ENCODE measurements at regions not wholly inside any gene's neighbourhood (a gene's known extent, or its start where the extent isn't known, plus 50 kb on each side); places are given as distances from the start of the nearest gene placed in this dataset.

- H3K36me3 Mint-ChIP-seq (ENCODE audit: low read depth): no peaks in the 10 kb centered on the region
- H3K4me3 Mint-ChIP-seq: no peak overlapping the region
- H3K27me3 Mint-ChIP-seq: no peaks in the 10 kb centered on the region
- peaks cover 1% of the 10 kb centered on the region for H3K4me1 Mint-ChIP-seq
- peaks cover 5% of the 10 kb centered on the region for H3K9me3 Mint-ChIP-seq
- no peak overlapping the region for H3K27ac Mint-ChIP-seq
- no peak for ATAC-seq (replicated peaks)
These were observed 101.9 kb upstream of the RBPJ start for GRCh38 chr4:26218677-26219605.

GRCh38 chr4:26220696-26221095 lies 100.1 kb upstream of the RBPJ start:
- Mint-ChIP-seq H3K36me3 (ENCODE audit: low read depth) (no peaks in the 10 kb centered on the region), H3K9me3 (peaks cover 5% of the 10 kb centered on the region), H3K27me3 (no peaks in the 10 kb centered on the region), H3K27ac (no peak overlapping the region), H3K4me3 (no peak overlapping the region), H3K4me1 (no peaks in the 10 kb centered on the region)
- no peak for ATAC-seq (replicated peaks)

GRCh38 chr4:26223155-26223554 lies 97.7 kb upstream of the RBPJ start:
- ATAC-seq (replicated peaks): no peak
- Mint-ChIP-seq H3K9me3 (peaks cover 5% of the 10 kb centered on the region), H3K4me3 (no peak overlapping the region), H3K27ac (no peak overlapping the region), H3K36me3 (ENCODE audit: low read depth) (no peaks in the 10 kb centered on the region), H3K4me1 (no peaks in the 10 kb centered on the region), H3K27me3 (no peaks in the 10 kb centered on the region)

GRCh38 chr4:26226629-26227376 lies 94.0 kb upstream of the RBPJ start:
- Mint-ChIP-seq H3K36me3 (ENCODE audit: low read depth) (no peaks in the 10 kb centered on the region), H3K27ac (no peak overlapping the region), H3K4me3 (no peak overlapping the region), H3K27me3 (no peaks in the 10 kb centered on the region), H3K9me3 (no peaks in the 10 kb centered on the region), H3K4me1 (no peaks in the 10 kb centered on the region)
- no peak for ATAC-seq (replicated peaks)

- Mint-ChIP-seq H3K4me1 (no peaks in the 10 kb centered on the region), H3K27ac (no peak overlapping the region), H3K9me3 (no peaks in the 10 kb centered on the region), H3K36me3 (ENCODE audit: low read depth) (no peaks in the 10 kb centered on the region), H3K4me3 (no peak overlapping the region), H3K27me3 (no peaks in the 10 kb centered on the region)
- ATAC-seq (replicated peaks): no peak
These were observed 93.1 kb upstream of the RBPJ start for GRCh38 chr4:26227601-26228229.

GRCh38 chr4:26228883-26229282 lies 91.9 kb upstream of the RBPJ start:
- H3K27ac Mint-ChIP-seq: no peak overlapping the region
- H3K4me3 Mint-ChIP-seq: no peak overlapping the region
- no peaks in the 10 kb centered on the region for H3K36me3 Mint-ChIP-seq (ENCODE audit: low read depth)
- no peaks in the 10 kb centered on the region for H3K9me3 Mint-ChIP-seq
- peaks cover 7% of the 10 kb centered on the region for H3K4me1 Mint-ChIP-seq
- no peaks in the 10 kb centered on the region for H3K27me3 Mint-ChIP-seq
- ATAC-seq (replicated peaks): no peak

- ATAC-seq (replicated peaks): no peak
- Mint-ChIP-seq H3K36me3 (ENCODE audit: low read depth) (no peaks in the 10 kb centered on the region), H3K4me3 (no peak overlapping the region), H3K27me3 (no peaks in the 10 kb centered on the region), H3K9me3 (no peaks in the 10 kb centered on the region), H3K27ac (no peak overlapping the region), H3K4me1 (peaks cover 7% of the 10 kb centered on the region)
These were observed 90.8 kb upstream of the RBPJ start for GRCh38 chr4:26229974-26230373.

- ATAC-seq (replicated peaks): peak; percentile 97
- Mint-ChIP-seq H3K27me3 (no peaks in the 10 kb centered on the region), H3K36me3 (ENCODE audit: low read depth) (no peaks in the 10 kb centered on the region), H3K4me1 (peaks cover 7% of the 10 kb centered on the region), H3K27ac (peak overlapping the region; percentile 11), H3K9me3 (no peaks in the 10 kb centered on the region), H3K4me3 (peak overlapping the region; percentile 43)
These were observed 87.5 kb upstream of the RBPJ start for GRCh38 chr4:26233350-26233749.

- no peaks in the 10 kb centered on the region for H3K9me3 Mint-ChIP-seq
- H3K27ac Mint-ChIP-seq: no peak overlapping the region
- no peak for ATAC-seq (replicated peaks)
- H3K4me3 Mint-ChIP-seq: no peak overlapping the region
- peaks cover 7% of the 10 kb centered on the region for H3K4me1 Mint-ChIP-seq
- H3K36me3 Mint-ChIP-seq (ENCODE audit: low read depth): no peaks in the 10 kb centered on the region
- H3K27me3 Mint-ChIP-seq: no peaks in the 10 kb centered on the region
These were observed 85.3 kb upstream of the RBPJ start for GRCh38 chr4:26235500-26235899.

GRCh38 chr4:26237916-26238315 lies 82.9 kb upstream of the RBPJ start:
- no peaks in the 10 kb centered on the region for H3K36me3 Mint-ChIP-seq (ENCODE audit: low read depth)
- peak overlapping the region; percentile 16 for H3K27ac Mint-ChIP-seq
- H3K9me3 Mint-ChIP-seq: no peaks in the 10 kb centered on the region
- H3K4me1 Mint-ChIP-seq: peaks cover 7% of the 10 kb centered on the region
- no peak for ATAC-seq (replicated peaks)
- H3K27me3 Mint-ChIP-seq: no peaks in the 10 kb centered on the region
- no peak overlapping the region for H3K4me3 Mint-ChIP-seq

GRCh38 chr4:26238426-26238777 lies 82.4 kb upstream of the RBPJ start:
- Mint-ChIP-seq H3K36me3 (ENCODE audit: low read depth) (no peaks in the 10 kb centered on the region), H3K4me3 (peak overlapping the region; percentile 4), H3K27me3 (no peaks in the 10 kb centered on the region), H3K4me1 (peaks cover 3% of the 10 kb centered on the region), H3K27ac (peak overlapping the region; percentile 16), H3K9me3 (no peaks in the 10 kb centered on the region)
- peak; percentile 75 for ATAC-seq (replicated peaks)

GRCh38 chr4:26238778-26239679 lies 81.8 kb upstream of the RBPJ start:
- H3K4me1 Mint-ChIP-seq: no peaks in the 10 kb centered on the region
- H3K27me3 Mint-ChIP-seq: no peaks in the 10 kb centered on the region
- H3K4me3 Mint-ChIP-seq: peak overlapping the region; percentile 4
- no peaks in the 10 kb centered on the region for H3K36me3 Mint-ChIP-seq (ENCODE audit: low read depth)
- ATAC-seq (replicated peaks): no peak
- H3K9me3 Mint-ChIP-seq: no peaks in the 10 kb centered on the region
- H3K27ac Mint-ChIP-seq: peak overlapping the region; percentile 34

- H3K36me3 Mint-ChIP-seq (ENCODE audit: low read depth): no peaks in the 10 kb centered on the region
- no peaks in the 10 kb centered on the region for H3K9me3 Mint-ChIP-seq
- H3K27me3 Mint-ChIP-seq: no peaks in the 10 kb centered on the region
- no peaks in the 10 kb centered on the region for H3K4me1 Mint-ChIP-seq
- H3K27ac Mint-ChIP-seq: no peak overlapping the region
- H3K4me3 Mint-ChIP-seq: no peak overlapping the region
- ATAC-seq (replicated peaks): no peak
These were observed 81.0 kb upstream of the RBPJ start for GRCh38 chr4:26239801-26240200.

GRCh38 chr4:26241179-26241578 lies 79.6 kb upstream of the RBPJ start:
- H3K4me1 Mint-ChIP-seq: no peaks in the 10 kb centered on the region
- no peaks in the 10 kb centered on the region for H3K9me3 Mint-ChIP-seq
- H3K27ac Mint-ChIP-seq: no peak overlapping the region
- no peak overlapping the region for H3K4me3 Mint-ChIP-seq
- ATAC-seq (replicated peaks): no peak
- no peaks in the 10 kb centered on the region for H3K36me3 Mint-ChIP-seq (ENCODE audit: low read depth)
- H3K27me3 Mint-ChIP-seq: no peaks in the 10 kb centered on the region
